Fibroblast of lung (primary cell): ENCODE measurements at regions not wholly inside any gene's neighbourhood (a gene's known extent, or its start where the extent isn't known, plus 50 kb on each side); places are given as distances from the start of the nearest gene placed in this dataset.

Experiments
- CTCF ChIP-seq, 2 donors: IDR thresholded peaks in 1 of 2; conservative IDR thresholded peaks in 1 of 2; 1 replicate in 1 of 2; 2 replicates in 1 of 2; pipeline ENCODE4 v1.5.1; 2011 to 2012; ENCODE audit warnings: low read length in 2 of 2, control low read depth in 1 of 2, inconsistent platforms in 1 of 2, low read depth in 1 of 2, mild to moderate bottlenecking in 1 of 2
- EZH2 ChIP-seq: IDR thresholded peaks from 2 replicates; pipeline ENCODE4 v1.5.1; 2012; ENCODE audit warnings: low read length, control low read depth, mild to moderate bottlenecking; ENCODE audit errors: missing control alignments

DNA sequence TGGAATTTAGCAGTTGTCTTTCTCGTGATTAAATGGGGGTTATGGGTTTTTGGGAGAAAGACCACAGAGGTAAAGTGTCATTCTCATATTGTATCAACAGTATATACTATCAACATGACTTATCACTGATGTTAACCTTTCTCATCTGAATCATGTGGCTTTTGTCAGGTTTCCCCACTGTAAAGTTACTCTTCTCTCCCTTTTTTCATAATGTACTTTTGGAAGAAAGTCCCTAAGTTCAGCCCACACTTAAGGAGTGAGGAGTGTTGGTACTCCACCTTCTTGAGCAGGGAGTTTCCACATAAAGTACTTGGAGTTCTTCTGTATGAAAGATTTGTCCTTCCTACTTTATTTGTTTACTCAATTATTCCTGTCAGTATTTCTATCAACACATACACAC, 169.9 kb downstream of the ZNF330 start:
- no peak for TF ChIP-seq CTCF (conservative IDR thresholded peaks at IDR 0.05 in 1 of 2, IDR thresholded peaks at IDR 0.05 in 1 of 2; ENCODE audit: low read depth in 1 of 2, low read length in 2 of 2)
- no peak for TF ChIP-seq EZH2
